ENCODE measurements at regions not wholly inside any gene's neighbourhood (a gene's known extent, or its start where the extent isn't known, plus 50 kb on each side); places are given as distances from the start of the nearest gene placed in this dataset.

GRCh38 chrX:139083191-139083590 is 371.7 kb upstream of the FGF13 start:
- no peak for TF ChIP-seq REST (IDR thresholded peaks at IDR 0.05; ENCODE audit: borderline replicate concordance in 1 of 2, low read depth in 1 of 2, low read length in 2 of 2)
- no peak for TF ChIP-seq ZBTB44 (CRISPR knock-in tag; IDR thresholded peaks at IDR 0.05)
- no peak for TF ChIP-seq DDIT3 (CRISPR knock-in tag; IDR thresholded peaks at IDR 0.05)

Measured in HepG2 (cell line).